ENCODE measurements at regions not wholly inside any gene's neighbourhood (a gene's known extent, or its start where the extent isn't known, plus 50 kb on each side); places are given as distances from the start of the nearest gene placed in this dataset.

- no peak for ATAC-seq
- TF ChIP-seq ZC3H10 (CRISPR knock-in tag; IDR thresholded peaks at IDR 0.05) (no peak), CSDC2 (CRISPR knock-in tag; IDR thresholded peaks at IDR 0.05) (no peak), BACH2 (CRISPR knock-in tag; IDR thresholded peaks at IDR 0.05; ENCODE audit: borderline replicate concordance) (no peak), ZFP30 (CRISPR knock-in tag; IDR thresholded peaks at IDR 0.05) (no peak), GLIS3 (CRISPR knock-in tag; IDR thresholded peaks at IDR 0.05) (no peak), CREB5 (CRISPR knock-in tag; IDR thresholded peaks at IDR 0.05; ENCODE audit: low read depth) (no peak), PPARA (CRISPR knock-in tag; IDR thresholded peaks at IDR 0.05; ENCODE audit: borderline replicate concordance) (no peak), OSR1 (CRISPR knock-in tag; IDR thresholded peaks at IDR 0.05) (no peak), PATZ1 (CRISPR knock-in tag; IDR thresholded peaks at IDR 0.05; ENCODE audit: borderline replicate concordance) (no peak), RARB (CRISPR knock-in tag; IDR thresholded peaks at IDR 0.05) (no peak), TSHZ2 (CRISPR knock-in tag; IDR thresholded peaks at IDR 0.05) (no peak), ZNF70 (CRISPR knock-in tag; IDR thresholded peaks at IDR 0.05) (no peak)
Measured at GRCh38 chr3:89562373-89562772, 455.0 kb downstream of the EPHA3 start.

- TF ChIP-seq PPARA (CRISPR knock-in tag; IDR thresholded peaks at IDR 0.05; ENCODE audit: borderline replicate concordance) = no peak
- no peak for TF ChIP-seq OSR1 (CRISPR knock-in tag; IDR thresholded peaks at IDR 0.05)
- ATAC-seq = no peak
Measured at GRCh38 chr3:89565098-89565497, 457.7 kb downstream of the EPHA3 start.

- TF ChIP-seq GLIS3 (CRISPR knock-in tag; IDR thresholded peaks at IDR 0.05) (no peak), TSHZ2 (CRISPR knock-in tag; IDR thresholded peaks at IDR 0.05) (no peak), CREB5 (CRISPR knock-in tag; IDR thresholded peaks at IDR 0.05; ENCODE audit: low read depth) (no peak), ZNF8 (CRISPR knock-in tag; IDR thresholded peaks at IDR 0.05) (no peak), ZC3H10 (CRISPR knock-in tag; IDR thresholded peaks at IDR 0.05) (no peak), ZFP3 (CRISPR knock-in tag; IDR thresholded peaks at IDR 0.05) (no peak), ZNF70 (CRISPR knock-in tag; IDR thresholded peaks at IDR 0.05) (no peak), TOX (CRISPR knock-in tag; IDR thresholded peaks at IDR 0.05; ENCODE audit: borderline replicate concordance) (no peak), PPARA (CRISPR knock-in tag; IDR thresholded peaks at IDR 0.05; ENCODE audit: borderline replicate concordance) (no peak), ESRRG (CRISPR knock-in tag; IDR thresholded peaks at IDR 0.05) (no peak), OSR1 (CRISPR knock-in tag; IDR thresholded peaks at IDR 0.05) (no peak), ZNF565 (CRISPR knock-in tag; conservative IDR thresholded peaks at IDR 0.05; ENCODE audit: low read depth) (no peak), CSDC2 (CRISPR knock-in tag; IDR thresholded peaks at IDR 0.05) (no peak), TCF4 (CRISPR knock-in tag; IDR thresholded peaks at IDR 0.05; ENCODE audit: borderline replicate concordance) (no peak), RARB (CRISPR knock-in tag; IDR thresholded peaks at IDR 0.05) (no peak), SNAI2 (CRISPR knock-in tag; IDR thresholded peaks at IDR 0.05) (no peak), BACH2 (CRISPR knock-in tag; IDR thresholded peaks at IDR 0.05; ENCODE audit: borderline replicate concordance) (no peak), POU6F1 (CRISPR knock-in tag; IDR thresholded peaks at IDR 0.05; ENCODE audit: borderline replicate concordance, low read depth) (no peak)
- ATAC-seq = no peak
Measured at GRCh38 chr3:89570465-89570864, 463.0 kb downstream of the EPHA3 start.

Data from SK-N-SH treated with all-trans-retinoic acid at 6 μM for 48 hours (cell line).